Mesendoderm (in vitro differentiated cells): ENCODE measurements at regions not wholly inside any gene's neighbourhood (a gene's known extent, or its start where the extent isn't known, plus 50 kb on each side); places are given as distances from the start of the nearest gene placed in this dataset.

Experiments
- DNase-seq: peaks from one replicate; pipeline ENCODE4 v3.0.0; 2013
- H2AK5ac ChIP-seq: 2 replicates; pipeline ENCODE4 v1.6.1; 2013; ENCODE audit warnings: low read length, inconsistent platforms
- H2BK120ac ChIP-seq: 2 replicates; pipeline ENCODE4 v1.6.1; 2013; ENCODE audit warnings: low read depth, mild to moderate bottlenecking, low read length, moderate library complexity, mixed read lengths
- H2BK15ac ChIP-seq: replicated peaks from 2 replicates; pipeline ENCODE4 v1.6.1; 2013; ENCODE audit warnings: low read depth, mild to moderate bottlenecking, moderate library complexity
- H2BK5ac ChIP-seq: 2 replicates; pipeline ENCODE4 v1.6.1; 2013; ENCODE audit warnings: low read length, inconsistent platforms
- H3K18ac ChIP-seq: 2 replicates; pipeline ENCODE4 v1.6.1; 2013; ENCODE audit warnings: mild to moderate bottlenecking, low read length, mixed read lengths
- H3K23ac ChIP-seq: one replicate; pipeline ENCODE4 v1.6.1; 2013; ENCODE audit warnings: low read length
- H3K27ac ChIP-seq: 2 replicates; pipeline ENCODE4 v1.5.1; 2013; ENCODE audit warnings: low read depth, mild to moderate bottlenecking, inconsistent platforms, low read length, moderate library complexity
- H3K27me3 ChIP-seq: 2 replicates; pipeline ENCODE4 v1.6.1; 2013; ENCODE audit warnings: low read length, control low read depth, mild to moderate bottlenecking, inconsistent platforms; ENCODE audit not compliant: insufficient read depth, poor library complexity
- H3K36me3 ChIP-seq: 2 replicates; pipeline ENCODE4 v1.6.1; 2013; ENCODE audit warnings: low read length, inconsistent platforms; ENCODE audit not compliant: control insufficient read depth, insufficient read depth
- H3K4ac ChIP-seq: one replicate; pipeline ENCODE4 v1.6.1; 2013; ENCODE audit warnings: low read depth, mild to moderate bottlenecking, low read length, moderate library complexity
- H3K4me1 ChIP-seq: 2 replicates; pipeline ENCODE4 v1.6.1; 2013; ENCODE audit warnings: low read depth, low read length, inconsistent platforms; ENCODE audit not compliant: control insufficient read depth
- H3K4me2 ChIP-seq: 2 replicates; pipeline ENCODE4 v1.6.1; 2013; ENCODE audit warnings: low read length
- H3K4me3 ChIP-seq: 2 replicates; pipeline ENCODE4 v1.5.1; 2013; ENCODE audit warnings: mild to moderate bottlenecking, low read length
- H3K56ac ChIP-seq: one replicate; pipeline ENCODE4 v1.6.1; 2013; ENCODE audit warnings: low read length
- H3K79me1 ChIP-seq: 2 replicates; pipeline ENCODE4 v1.6.1; 2013; ENCODE audit warnings: low read length, inconsistent platforms
- H3K79me2 ChIP-seq: 2 replicates; pipeline ENCODE4 v1.6.1; 2013; ENCODE audit warnings: mild to moderate bottlenecking, low read length; ENCODE audit not compliant: control insufficient read depth, insufficient read depth
- H3K9ac ChIP-seq: 2 replicates; pipeline ENCODE4 v1.6.1; 2013; ENCODE audit warnings: low read length, inconsistent platforms
- H4K5ac ChIP-seq: one replicate; pipeline ENCODE4 v1.6.1; 2013; ENCODE audit warnings: low read length
- H4K8ac ChIP-seq: one replicate; pipeline ENCODE4 v1.6.1; 2013; ENCODE audit warnings: low read depth, mild to moderate bottlenecking, control low read depth, low read length, moderate library complexity
- WGBS: extraction: QIAGEN DNeasy Blood & Tissue Kit; methylation state at CpG from one replicate; pipeline ENCODE4 v1.1.7; 2013; ENCODE audit warnings: low lambda C conversion rate, missing lambda C conversion rate; ENCODE audit not compliant: insufficient coverage; ENCODE audit errors: extremely low coverage; 5-methylcytosine and 5-hydroxymethylcytosine counted together

GRCh38 chr9:126228781-126229444 lies 97.7 kb upstream of the MVB12B start:
- no peak overlapping the region for H3K18ac ChIP-seq

GRCh38 chr9:126229501-126229900 lies 97.1 kb upstream of the MVB12B start:
- H3K18ac ChIP-seq, result no peak overlapping the region
- no peak overlapping the region for H3K4ac ChIP-seq
- H3K27me3 ChIP-seq, result no peaks in the 10 kb centered on the region
- no peak overlapping the region for H3K23ac ChIP-seq
- no peaks in the 10 kb centered on the region for H3K79me2 ChIP-seq
- DNase-seq, result no peak
- no peak overlapping the region for H2BK120ac ChIP-seq
- no peaks in the 10 kb centered on the region for H3K4me1 ChIP-seq
- no peak overlapping the region for H3K56ac ChIP-seq
- no peak overlapping the region for H3K9ac ChIP-seq
- H3K4me3 ChIP-seq, result no peak overlapping the region
- WGBS, result no CpG with 5 or more reads among the region's 3 CpGs
- H3K4me2 ChIP-seq, result no peak overlapping the region
- no peak overlapping the region for H2BK5ac ChIP-seq
- H4K8ac ChIP-seq, result no peak overlapping the region
- H4K5ac ChIP-seq, result no peak overlapping the region
- H2BK15ac ChIP-seq, result no peak overlapping the region
- H3K79me1 ChIP-seq, result no peaks in the 10 kb centered on the region
- no peak overlapping the region for H3K27ac ChIP-seq
- no peak overlapping the region for H2AK5ac ChIP-seq
- no peaks in the 10 kb centered on the region for H3K36me3 ChIP-seq

More at GRCh38 chr9:126228781-126229444, 97.7 kb upstream of the MVB12B start:
- Histone ChIP-seq H3K56ac (peak overlapping the region; percentile 47), H3K4me1 (no peaks in the 10 kb centered on the region), H3K4me3 (no peak overlapping the region), H2BK5ac (no peak overlapping the region), H3K27ac (no peak overlapping the region), H2BK120ac (no peak overlapping the region), H3K79me1 (no peaks in the 10 kb centered on the region), H2BK15ac (no peak overlapping the region), H2AK5ac (no peak overlapping the region), H4K5ac (no peak overlapping the region), H3K4ac (no peak overlapping the region), H3K23ac (no peak overlapping the region), H3K79me2 (no peaks in the 10 kb centered on the region), H3K36me3 (no peaks in the 10 kb centered on the region), H3K27me3 (no peaks in the 10 kb centered on the region), H3K4me2 (no peak overlapping the region), H4K8ac (no peak overlapping the region), H3K9ac (no peak overlapping the region)
- peak; percentile 76 for DNase-seq
- no CpG with 5 or more reads among the region's 19 CpGs for WGBS

- no peak overlapping the region for H2BK120ac ChIP-seq
- no peaks in the 10 kb centered on the region for H3K79me1 ChIP-seq
- H3K4me3 ChIP-seq, result no peak overlapping the region
- no peaks in the 10 kb centered on the region for H3K27me3 ChIP-seq
- no peak overlapping the region for H3K56ac ChIP-seq
- no peak for DNase-seq
- no peak overlapping the region for H4K8ac ChIP-seq
- WGBS, result no CpG with 5 or more reads among the region's 11 CpGs
- no peak overlapping the region for H3K4me2 ChIP-seq
- H2AK5ac ChIP-seq, result no peak overlapping the region
- no peaks in the 10 kb centered on the region for H3K36me3 ChIP-seq
- H3K79me2 ChIP-seq, result no peaks in the 10 kb centered on the region
- no peak overlapping the region for H4K5ac ChIP-seq
- no peak overlapping the region for H3K18ac ChIP-seq
- no peak overlapping the region for H3K27ac ChIP-seq
- H2BK5ac ChIP-seq, result no peak overlapping the region
- H3K9ac ChIP-seq, result no peak overlapping the region
- no peak overlapping the region for H2BK15ac ChIP-seq
- H3K4me1 ChIP-seq, result no peaks in the 10 kb centered on the region
- no peak overlapping the region for H3K23ac ChIP-seq
- H3K4ac ChIP-seq, result no peak overlapping the region
These were observed 95.9 kb upstream of the MVB12B start for GRCh38 chr9:126230692-126231091.

GRCh38 chr9:126232461-126232860 lies 94.2 kb upstream of the MVB12B start:
- H3K4ac ChIP-seq, result no peak overlapping the region
- DNase-seq, result no peak
- no peaks in the 10 kb centered on the region for H3K4me1 ChIP-seq
- no peaks in the 10 kb centered on the region for H3K79me1 ChIP-seq
- no peak overlapping the region for H3K18ac ChIP-seq
- H2BK15ac ChIP-seq, result no peak overlapping the region
- no peak overlapping the region for H3K4me2 ChIP-seq
- H2BK5ac ChIP-seq, result no peak overlapping the region
- no peak overlapping the region for H3K23ac ChIP-seq
- no peak overlapping the region for H2BK120ac ChIP-seq
- H4K8ac ChIP-seq, result no peak overlapping the region
- H3K9ac ChIP-seq, result no peak overlapping the region
- no peak overlapping the region for H3K56ac ChIP-seq
- no peak overlapping the region for H4K5ac ChIP-seq
- no peaks in the 10 kb centered on the region for H3K79me2 ChIP-seq
- H3K4me3 ChIP-seq, result no peak overlapping the region
- H3K36me3 ChIP-seq, result no peaks in the 10 kb centered on the region
- no peaks in the 10 kb centered on the region for H3K27me3 ChIP-seq
- no peak overlapping the region for H3K27ac ChIP-seq
- no CpG with 5 or more reads among the region's 6 CpGs for WGBS
- H2AK5ac ChIP-seq, result no peak overlapping the region

- H3K27ac ChIP-seq, result no peak overlapping the region
- H3K79me2 ChIP-seq, result no peaks in the 10 kb centered on the region
- no peak overlapping the region for H4K8ac ChIP-seq
- H3K4me3 ChIP-seq, result no peak overlapping the region
- H3K4me1 ChIP-seq, result no peaks in the 10 kb centered on the region
- no peak overlapping the region for H3K4me2 ChIP-seq
- H3K23ac ChIP-seq, result no peak overlapping the region
- H3K79me1 ChIP-seq, result no peaks in the 10 kb centered on the region
- no peaks in the 10 kb centered on the region for H3K27me3 ChIP-seq
- H4K5ac ChIP-seq, result no peak overlapping the region
- no peak overlapping the region for H3K4ac ChIP-seq
- no peak overlapping the region for H3K9ac ChIP-seq
- no CpG with 5 or more reads among the region's 9 CpGs for WGBS
- H2BK120ac ChIP-seq, result no peak overlapping the region
- no peaks in the 10 kb centered on the region for H3K36me3 ChIP-seq
- no peak overlapping the region for H3K18ac ChIP-seq
- H2BK15ac ChIP-seq, result no peak overlapping the region
- H2BK5ac ChIP-seq, result no peak overlapping the region
- H2AK5ac ChIP-seq, result no peak overlapping the region
- H3K56ac ChIP-seq, result no peak overlapping the region
- no peak for DNase-seq
These were observed 93.5 kb upstream of the MVB12B start for GRCh38 chr9:126233175-126233574.

GRCh38 chr9:126233913-126234525 lies 92.6 kb upstream of the MVB12B start:
- Histone ChIP-seq H2AK5ac (no peak overlapping the region), H2BK5ac (no peak overlapping the region), H3K9ac (no peak overlapping the region), H4K8ac (no peak overlapping the region), H3K4me1 (no peaks in the 10 kb centered on the region), H4K5ac (no peak overlapping the region), H2BK15ac (no peak overlapping the region), H2BK120ac (no peak overlapping the region), H3K36me3 (no peaks in the 10 kb centered on the region), H3K79me2 (no peaks in the 10 kb centered on the region), H3K4me3 (no peak overlapping the region), H3K18ac (no peak overlapping the region), H3K27ac (no peak overlapping the region), H3K79me1 (no peaks in the 10 kb centered on the region), H3K27me3 (no peaks in the 10 kb centered on the region), H3K56ac (no peak overlapping the region), H3K23ac (no peak overlapping the region), H3K4me2 (no peak overlapping the region), H3K4ac (no peak overlapping the region)
- no CpG with 5 or more reads among the region's 21 CpGs for WGBS
- no peak for DNase-seq
